OCI-LY7 (cell line): ENCODE measurements at regions not wholly inside any gene's neighbourhood (a gene's known extent, or its start where the extent isn't known, plus 50 kb on each side); places are given as distances from the start of the nearest gene placed in this dataset.

Experiments used
- BruUV-seq: library from RNA; stranded (reverse); fragments of 400-500 nt; replicated peaks from 2 replicates; lab custom pipeline; 2021; lab: Mats Ljungman, UMichigan
- CTCF ChIA-PET: fragments of 300-600 bp; sonication (Branson Sonifier 250); formaldehyde crosslinking; loops from one replicate; lab custom pipeline; 2022; ENCODE audit warnings: antibody characterized with exemption; ENCODE audit not compliant: unreplicated experiment; lab: Charles Lee
- POLR2A ChIA-PET: fragments of 300-600 bp; sonication (Branson Sonifier 250); formaldehyde crosslinking; loops from one replicate; lab custom pipeline; 2022; ENCODE audit warnings: antibody characterized with exemption; lab: Charles Lee
- DNase-seq: peaks from one replicate; pipeline ENCODE4 v3.0.0-alpha.2; 2015; ENCODE audit warnings: low spot score
- H2AFZ ChIP-seq: fragments of 200-600 bp; sonication (generic), shearing (Covaris generic); 2 replicates; pipeline ENCODE4 v1.6.1; 2014; ENCODE audit warnings: mild to moderate bottlenecking, antibody characterized with exemption, low read length, moderate library complexity
- H3K27ac ChIP-seq: fragments of 200-600 bp; sonication (generic); 2 replicates; pipeline ENCODE4 v1.5.1; 2014; ENCODE audit warnings: mixed run types, low read depth, mild to moderate bottlenecking, moderate library complexity, low read length, inconsistent platforms; ENCODE audit not compliant: poor library complexity, severe bottlenecking
- H3K36me3 ChIP-seq: fragments of 200-600 bp; sonication (generic); 2 replicates; pipeline ENCODE4 v1.6.1; 2014; ENCODE audit warnings: mild to moderate bottlenecking, antibody characterized with exemption, low read length, moderate library complexity, mixed read lengths; ENCODE audit not compliant: insufficient read depth
- H3K4me1 ChIP-seq: fragments of 200-600 bp; sonication (generic); 2 replicates; pipeline ENCODE4 v1.5.1; 2014; ENCODE audit warnings: mild to moderate bottlenecking, low read length; ENCODE audit not compliant: insufficient read depth, poor library complexity, severe bottlenecking
- H3K4me2 ChIP-seq: fragments of 200-600 bp; sonication (generic); 2 replicates; pipeline ENCODE4 v1.6.1; 2014; ENCODE audit warnings: mild to moderate bottlenecking, low read length
- H3K4me3 ChIP-seq: fragments of 200-600 bp; sonication (generic); 2 replicates; pipeline ENCODE4 v1.5.1; 2014; ENCODE audit warnings: mild to moderate bottlenecking, low read depth, low read length; ENCODE audit not compliant: poor library complexity, severe bottlenecking
- H3K79me2 ChIP-seq: fragments of 200-600 bp; sonication (generic); 2 replicates; pipeline ENCODE4 v1.6.1; 2016; ENCODE audit warnings: low read depth, mild to moderate bottlenecking, low read length, moderate library complexity, mixed read lengths; ENCODE audit not compliant: insufficient read depth
- H3K9me2 ChIP-seq: fragments of 200-600 bp; sonication (generic); 2 replicates; pipeline ENCODE4 v1.6.1; 2016; ENCODE audit warnings: mild to moderate bottlenecking, low read length, mixed read lengths; ENCODE audit not compliant: insufficient read depth
- H3K9me3 ChIP-seq: fragments of 200-600 bp; sonication (generic); 2 replicates; pipeline ENCODE4 v1.6.1; 2014; ENCODE audit warnings: mild to moderate bottlenecking, mixed run types, low read length, mixed read lengths
- H4K20me1 ChIP-seq: fragments of 200-600 bp; sonication (generic); 2 replicates; pipeline ENCODE4 v1.6.1; 2014; ENCODE audit warnings: mild to moderate bottlenecking, antibody characterized with exemption, low read length, moderate library complexity, mixed read lengths; ENCODE audit not compliant: insufficient read depth
- EZH2phosphoT487 ChIP-seq: fragments of 200-600 bp; sonication (generic); IDR thresholded peaks from 2 replicates; pipeline ENCODE4 v1.6.1; 2018; ENCODE audit warnings: low read depth, borderline replicate concordance, mild to moderate bottlenecking, mixed run types, antibody characterized with exemption, low read length, moderate library complexity, mixed read lengths
- intact Hi-C: fragments of 100-400 bp; cut with micrococcal nuclease; formaldehyde crosslinking; loops from one replicate; pipeline ENCODE4 v1.10.0; 2022; ENCODE audit not compliant: unreplicated experiment
- TF ChIP-seq, protein P1 (sequence below): fragments of 200-600 bp; sonication (generic); conservative IDR thresholded peaks from 2 replicates; pipeline ENCODE4 v1.5.1; 2014; ENCODE audit warnings: mild to moderate bottlenecking, antibody characterized with exemption, low read length, moderate library complexity, mixed read lengths

DNA sequence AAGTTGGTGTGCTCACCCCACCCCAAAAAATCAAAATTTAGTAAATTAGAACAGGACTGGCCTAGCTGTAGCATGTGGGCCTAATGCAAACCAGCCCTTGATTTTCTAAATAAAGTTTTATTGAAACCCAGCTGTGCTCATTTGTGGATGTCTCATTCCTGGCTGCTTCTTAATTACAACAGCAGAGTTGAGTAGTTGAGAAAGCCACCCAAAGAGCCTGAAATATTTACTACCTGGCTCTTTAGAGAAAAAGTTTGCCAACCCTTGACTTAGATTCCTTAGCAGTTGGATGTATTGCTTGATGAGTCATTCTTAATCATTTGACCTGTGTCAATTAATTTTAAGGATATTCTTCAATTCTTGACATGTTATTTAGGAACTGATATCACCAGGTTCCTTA lies 168.3 kb upstream of the PUDP start:
- Histone ChIP-seq H3K9me2 (no peaks in the 10 kb centered on the region), H3K4me2 (no peak overlapping the region), H3K27ac (no peak overlapping the region), H3K4me3 (no peak overlapping the region), H3K79me2 (no peaks in the 10 kb centered on the region), H4K20me1 (no peaks in the 10 kb centered on the region), H2AFZ (no peak overlapping the region), H3K4me1 (no peaks in the 10 kb centered on the region), H3K36me3 (peaks cover 49% of the 10 kb centered on the region), H3K9me3 (no peaks in the 10 kb centered on the region)
- TF ChIP-seq, protein P1, sequence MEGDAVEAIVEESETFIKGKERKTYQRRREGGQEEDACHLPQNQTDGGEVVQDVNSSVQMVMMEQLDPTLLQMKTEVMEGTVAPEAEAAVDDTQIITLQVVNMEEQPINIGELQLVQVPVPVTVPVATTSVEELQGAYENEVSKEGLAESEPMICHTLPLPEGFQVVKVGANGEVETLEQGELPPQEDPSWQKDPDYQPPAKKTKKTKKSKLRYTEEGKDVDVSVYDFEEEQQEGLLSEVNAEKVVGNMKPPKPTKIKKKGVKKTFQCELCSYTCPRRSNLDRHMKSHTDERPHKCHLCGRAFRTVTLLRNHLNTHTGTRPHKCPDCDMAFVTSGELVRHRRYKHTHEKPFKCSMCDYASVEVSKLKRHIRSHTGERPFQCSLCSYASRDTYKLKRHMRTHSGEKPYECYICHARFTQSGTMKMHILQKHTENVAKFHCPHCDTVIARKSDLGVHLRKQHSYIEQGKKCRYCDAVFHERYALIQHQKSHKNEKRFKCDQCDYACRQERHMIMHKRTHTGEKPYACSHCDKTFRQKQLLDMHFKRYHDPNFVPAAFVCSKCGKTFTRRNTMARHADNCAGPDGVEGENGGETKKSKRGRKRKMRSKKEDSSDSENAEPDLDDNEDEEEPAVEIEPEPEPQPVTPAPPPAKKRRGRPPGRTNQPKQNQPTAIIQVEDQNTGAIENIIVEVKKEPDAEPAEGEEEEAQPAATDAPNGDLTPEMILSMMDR = no peak
- TF ChIP-seq EZH2phosphoT487 = no peak
- no peak for DNase-seq
- ChIA-PET CTCF (no interaction called here), POLR2A (no interaction called here)
- BruUV-seq = no TSS peak
- intact Hi-C loops = no loop called here

DNA sequence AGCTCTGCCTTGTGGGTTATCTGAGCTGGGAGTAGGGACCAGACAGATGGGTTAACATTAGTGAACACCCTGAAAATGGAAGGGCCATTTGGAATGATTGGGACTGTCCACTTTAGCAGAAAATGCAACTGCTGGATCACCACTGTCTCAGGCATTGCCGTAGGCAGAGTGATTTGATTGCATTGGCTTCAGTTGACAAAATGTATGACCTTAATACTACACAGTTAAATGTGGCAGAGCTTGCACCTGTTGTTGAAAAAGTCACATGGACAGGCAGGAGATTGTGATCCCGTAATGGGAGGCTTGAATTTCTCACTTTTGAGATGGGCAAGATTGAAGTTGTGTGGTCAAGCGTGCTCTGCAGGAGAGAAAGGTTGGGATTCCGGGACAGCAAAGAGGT lies 166.5 kb upstream of the PUDP start:
- BruUV-seq = no TSS peak
- Histone ChIP-seq H3K9me2 (no peaks in the 10 kb centered on the region), H3K4me2 (no peak overlapping the region), H2AFZ (no peak overlapping the region), H3K4me3 (no peak overlapping the region), H4K20me1 (no peaks in the 10 kb centered on the region), H3K4me1 (no peaks in the 10 kb centered on the region), H3K9me3 (no peaks in the 10 kb centered on the region), H3K36me3 (peaks cover 50% of the 10 kb centered on the region), H3K79me2 (no peaks in the 10 kb centered on the region), H3K27ac (no peak overlapping the region)
- ChIA-PET CTCF (no interaction called here), POLR2A (no interaction called here)
- TF ChIP-seq EZH2phosphoT487 = no peak
- TF ChIP-seq, protein P1 = no peak
- DNase-seq = no peak
- intact Hi-C loops = no loop called here

DNA sequence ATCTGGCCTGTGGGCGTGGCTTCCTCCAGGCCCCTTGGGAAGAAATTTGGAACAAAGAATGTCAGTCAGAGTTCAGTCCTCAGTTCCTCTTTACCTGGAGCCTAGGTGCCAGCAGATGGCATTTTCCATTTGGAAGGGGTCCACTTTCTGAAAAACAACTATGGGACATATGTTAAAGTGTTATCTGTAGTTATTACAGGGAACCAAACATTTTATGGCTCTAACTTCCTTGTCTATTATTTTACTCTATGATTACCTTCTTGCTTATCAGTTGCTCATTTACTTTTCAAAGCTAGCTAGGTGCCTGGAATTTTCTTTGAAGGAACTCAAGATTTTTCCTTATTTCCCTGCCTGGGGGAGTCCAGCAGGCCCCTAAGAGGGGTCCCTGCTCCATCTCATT lies 159.8 kb upstream of the PUDP start:
- no peak overlapping the region for H2AFZ ChIP-seq
- H3K27ac ChIP-seq = no peak overlapping the region
- no peaks in the 10 kb centered on the region for H3K79me2 ChIP-seq
- intact Hi-C loops = no loop called here
- DNase-seq = no peak
- ChIA-PET POLR2A (no interaction called here), CTCF (no interaction called here)
- no TSS peak for BruUV-seq
- H3K9me2 ChIP-seq = no peaks in the 10 kb centered on the region
- H3K36me3 ChIP-seq = peaks cover 71% of the 10 kb centered on the region
- no peaks in the 10 kb centered on the region for H4K20me1 ChIP-seq
- H3K4me2 ChIP-seq = no peak overlapping the region
- no peak for TF ChIP-seq EZH2phosphoT487
- TF ChIP-seq, protein P1 = no peak
- H3K4me3 ChIP-seq = no peak overlapping the region
- H3K4me1 ChIP-seq = no peaks in the 10 kb centered on the region
- H3K9me3 ChIP-seq = no peaks in the 10 kb centered on the region
